Stimulated activated CD8-positive, alpha-beta memory T cell treated with anti-CD3 and anti-CD28 coated beads, Interleukin-12 subunit alpha, Interleukin-12 subunit beta, amount 100 ng/mL, for 1 hour (primary cell): ENCODE measurements at regions not wholly inside any gene's neighbourhood (a gene's known extent, or its start where the extent isn't known, plus 50 kb on each side); places are given as distances from the start of the nearest gene placed in this dataset.
"Not testable (repeated sequence)": the region's sequence is repeated elsewhere in the genome, so short reads cannot be mapped to it uniquely, and the experiment has no call there.

Source experiments
- DNase-seq: peaks from one replicate; pipeline ENCODE4 v3.0.0-alpha.2; 2020; ENCODE audit warnings: low read depth

DNA sequence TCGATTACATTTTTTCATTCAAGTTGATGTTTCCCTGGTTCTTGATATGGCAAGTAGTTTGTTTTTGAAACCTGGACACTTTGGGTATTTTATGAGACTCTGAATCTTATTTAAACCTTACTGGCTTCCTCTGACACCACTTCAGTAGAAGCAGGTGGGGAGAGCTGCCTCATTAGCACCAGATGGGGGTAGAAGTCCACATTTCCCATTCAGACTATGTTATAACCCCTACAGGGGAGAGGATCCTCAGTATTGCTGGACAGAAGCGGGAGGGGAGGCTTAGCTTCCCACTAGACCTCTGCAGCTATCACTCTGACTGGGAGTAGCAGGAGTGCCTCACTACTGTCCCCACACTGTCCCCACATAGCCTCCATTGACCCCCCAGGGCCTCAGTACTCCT is 145.3 kb upstream of the SLC35G4 start:
- no peak for DNase-seq

- DNase-seq, result no peak
These were observed 150.9 kb upstream of the SLC35G4 start for GRCh38 chr18:11458447-11458846.

GRCh38 chr18:11457853-11458252 is 151.5 kb upstream of the SLC35G4 start:
- not testable (repeated sequence) for DNase-seq

- DNase-seq, result no peak
These were observed 155.4 kb upstream of the SLC35G4 start for GRCh38 chr18:11454040-11454439.

DNA sequence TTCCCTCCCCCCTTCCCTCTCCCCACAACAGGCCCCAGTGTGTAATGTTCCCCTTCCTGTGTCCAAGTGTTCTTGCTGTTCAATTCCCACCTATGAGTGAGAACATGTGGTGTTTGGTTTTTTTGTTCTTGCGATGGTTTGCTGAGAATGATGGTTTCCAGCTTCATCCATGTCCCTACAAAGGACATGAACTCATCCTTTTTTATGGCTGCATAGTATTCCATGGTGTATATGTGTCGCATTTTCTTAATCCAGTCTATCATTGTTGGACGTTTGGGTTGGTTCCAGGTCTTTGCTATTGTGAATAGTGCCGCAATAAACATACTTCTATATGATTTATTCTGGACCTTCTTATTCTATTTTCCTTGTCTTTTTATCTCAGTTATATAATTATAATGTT is 165.2 kb upstream of the SLC35G4 start:
- DNase-seq, result not testable (repeated sequence)

DNA sequence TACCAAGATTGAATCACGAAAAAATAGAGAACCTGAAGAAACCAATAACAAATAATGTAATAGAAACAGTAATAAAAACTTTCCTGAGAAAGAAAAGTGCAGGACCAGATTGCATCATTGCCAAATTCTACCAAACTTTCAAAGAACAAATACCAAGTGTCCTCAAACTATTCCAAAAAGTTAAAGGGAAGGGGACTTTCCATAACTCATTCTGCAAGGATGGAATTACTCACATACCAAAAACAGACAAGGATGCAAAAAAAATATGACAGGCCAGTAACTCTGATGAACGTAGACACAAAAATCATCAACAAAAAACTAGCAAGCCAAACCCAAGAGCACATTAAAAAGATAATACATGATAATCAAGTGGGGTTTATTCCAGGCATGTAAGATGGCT is 172.3 kb upstream of the SLC35G4 start:
- no peak for DNase-seq

- no peak for DNase-seq
These were observed 177.0 kb upstream of the SLC35G4 start for GRCh38 chr18:11432360-11432811.

- no peak for DNase-seq
These were observed 179.5 kb upstream of the SLC35G4 start for GRCh38 chr18:11429876-11430275.

GRCh38 chr18:11425211-11425610 is 184.2 kb upstream of the SLC35G4 start:
- no peak for DNase-seq

DNA sequence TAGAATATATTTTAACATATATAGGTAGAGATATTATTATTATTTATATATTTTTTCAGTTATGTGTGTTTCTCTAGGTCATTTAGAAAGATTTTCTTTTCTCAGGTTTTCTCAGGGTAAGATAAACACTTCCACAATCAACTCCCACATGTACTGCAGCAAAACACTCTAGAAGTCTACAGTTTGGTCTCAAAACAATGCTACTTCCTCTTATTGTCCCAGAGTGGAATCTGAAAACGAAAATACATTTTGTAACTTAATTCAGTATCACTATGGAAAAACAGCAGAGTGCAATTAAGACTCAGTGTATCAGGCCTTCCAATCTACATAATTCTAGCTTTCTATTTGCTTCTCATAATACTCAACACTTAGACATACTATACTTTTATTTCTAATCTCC is 190.1 kb upstream of the SLC35G4 start:
- DNase-seq, result no peak

- no peak for DNase-seq
These were observed 196.6 kb upstream of the SLC35G4 start for GRCh38 chr18:11412811-11413210.

DNA sequence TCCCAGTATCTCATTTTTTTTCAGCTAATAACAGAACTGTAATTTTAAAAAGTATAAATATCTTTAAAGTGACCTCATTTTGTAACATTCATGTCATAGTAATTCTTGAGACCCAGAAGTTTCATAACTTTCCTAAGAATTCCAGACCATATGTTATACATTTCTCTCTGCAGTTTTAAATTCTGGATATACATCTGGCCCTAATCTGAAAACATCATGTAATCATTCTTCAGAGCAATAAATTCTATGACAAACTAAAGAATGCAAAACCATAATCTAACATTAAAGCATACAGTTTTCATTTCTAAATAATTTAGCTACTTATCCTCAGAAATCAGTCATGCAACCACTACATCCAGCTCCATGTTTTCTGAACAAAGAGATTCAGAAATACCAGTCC is 198.3 kb upstream of the SLC35G4 start:
- no peak for DNase-seq

DNA sequence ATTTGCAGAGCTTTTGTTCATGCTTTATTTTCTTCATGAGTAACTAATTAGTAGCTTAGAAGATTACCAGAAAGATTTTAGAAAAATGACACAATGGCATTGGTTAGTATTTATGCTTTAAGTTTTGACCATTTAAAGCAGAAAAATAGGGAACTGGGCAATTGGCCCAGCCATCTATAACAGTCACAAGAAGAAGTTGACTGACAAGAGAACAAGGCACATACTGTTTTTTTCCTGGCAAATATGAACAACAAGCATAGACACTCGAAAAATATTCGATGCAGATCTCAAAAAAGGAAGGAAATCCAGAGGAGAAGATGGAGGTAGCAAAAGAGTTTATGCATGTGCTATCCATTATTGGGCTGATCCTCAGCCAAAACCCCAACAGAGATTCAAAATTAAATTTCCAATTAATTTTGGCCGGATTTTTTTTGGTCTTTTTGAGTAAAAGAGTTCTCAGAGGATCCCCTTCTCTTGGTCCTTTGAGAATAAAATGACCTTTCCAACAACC is 200.8 kb upstream of the SLC35G4 start:
- DNase-seq, result no peak

DNA sequence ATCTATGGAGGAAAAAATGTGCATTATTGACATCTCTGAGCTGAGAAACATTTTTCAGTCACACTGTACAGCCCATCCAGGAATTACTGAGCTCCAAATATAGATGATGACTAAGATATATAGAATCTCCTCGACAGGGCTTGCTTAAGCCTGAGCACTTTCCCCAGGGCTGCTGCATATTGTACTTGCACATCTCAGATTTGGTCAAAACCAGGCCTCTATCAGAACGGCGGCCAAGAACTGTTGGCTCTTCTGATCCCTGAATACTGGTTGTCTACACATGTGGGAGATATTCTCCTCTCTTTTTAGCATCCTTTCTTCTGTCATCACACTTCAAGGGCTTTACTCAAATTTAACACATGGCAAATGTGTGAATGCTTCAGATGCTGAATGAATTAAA is 201.5 kb upstream of the SLC35G4 start:
- DNase-seq, result no peak

DNA sequence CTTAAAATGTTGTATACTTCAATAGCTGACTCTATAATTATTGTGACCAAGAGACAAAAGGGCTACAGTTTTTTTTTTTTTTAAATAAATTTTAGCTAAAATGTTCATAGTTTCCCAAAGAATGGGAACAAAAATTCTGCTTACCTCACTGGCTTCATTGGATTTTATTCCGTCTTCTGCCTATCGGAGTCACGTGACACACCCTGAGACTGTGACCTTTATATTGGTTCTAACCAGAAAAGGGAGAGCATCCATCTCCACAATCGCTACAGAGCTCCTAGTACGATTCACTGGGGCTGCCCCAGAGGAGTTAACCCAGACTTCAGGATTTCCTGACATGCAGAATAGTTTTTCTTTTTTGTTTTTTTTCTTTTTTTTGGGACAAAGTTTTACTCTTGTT is 203.6 kb upstream of the SLC35G4 start:
- DNase-seq, result no peak

DNA sequence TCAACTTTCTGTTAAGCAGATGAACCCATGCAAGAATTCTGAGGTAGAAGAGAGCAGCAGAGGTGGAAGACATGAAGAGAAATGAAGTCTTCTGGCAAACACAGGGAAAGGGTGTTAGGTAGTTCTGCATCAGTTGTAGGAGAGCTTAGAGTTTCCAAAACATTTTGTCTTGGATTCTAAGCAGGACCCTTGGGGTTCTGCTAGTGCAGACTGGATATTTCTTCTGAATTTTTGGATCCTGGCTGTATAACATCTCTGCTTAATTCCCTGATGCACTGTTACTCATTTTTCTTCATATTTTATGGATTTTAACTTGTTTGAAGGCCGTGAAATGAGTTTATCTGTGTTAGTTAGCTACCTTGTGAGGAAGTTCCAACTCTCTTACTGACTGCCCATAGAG is 208.7 kb upstream of the SLC35G4 start:
- no peak for DNase-seq

DNA sequence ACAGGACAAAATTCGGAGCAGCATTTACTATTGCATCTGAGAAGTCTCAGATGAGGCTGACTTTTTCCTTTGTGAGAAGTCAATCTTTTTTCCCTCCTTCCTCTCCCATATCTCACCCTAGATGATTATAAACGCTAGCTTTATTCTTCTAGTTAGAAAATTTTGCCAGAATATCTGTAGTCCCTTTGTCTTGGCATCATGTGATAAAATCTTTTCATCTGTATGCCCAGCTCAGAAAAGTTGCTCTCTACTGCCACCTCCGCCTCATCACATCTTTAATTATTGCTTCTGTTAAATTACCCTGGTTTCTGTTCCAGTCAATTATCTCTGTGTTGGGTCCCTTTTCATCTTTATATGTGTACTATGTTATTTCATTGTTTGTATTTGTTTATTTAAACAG is 210.8 kb upstream of the SLC35G4 start:
- no peak for DNase-seq

DNA sequence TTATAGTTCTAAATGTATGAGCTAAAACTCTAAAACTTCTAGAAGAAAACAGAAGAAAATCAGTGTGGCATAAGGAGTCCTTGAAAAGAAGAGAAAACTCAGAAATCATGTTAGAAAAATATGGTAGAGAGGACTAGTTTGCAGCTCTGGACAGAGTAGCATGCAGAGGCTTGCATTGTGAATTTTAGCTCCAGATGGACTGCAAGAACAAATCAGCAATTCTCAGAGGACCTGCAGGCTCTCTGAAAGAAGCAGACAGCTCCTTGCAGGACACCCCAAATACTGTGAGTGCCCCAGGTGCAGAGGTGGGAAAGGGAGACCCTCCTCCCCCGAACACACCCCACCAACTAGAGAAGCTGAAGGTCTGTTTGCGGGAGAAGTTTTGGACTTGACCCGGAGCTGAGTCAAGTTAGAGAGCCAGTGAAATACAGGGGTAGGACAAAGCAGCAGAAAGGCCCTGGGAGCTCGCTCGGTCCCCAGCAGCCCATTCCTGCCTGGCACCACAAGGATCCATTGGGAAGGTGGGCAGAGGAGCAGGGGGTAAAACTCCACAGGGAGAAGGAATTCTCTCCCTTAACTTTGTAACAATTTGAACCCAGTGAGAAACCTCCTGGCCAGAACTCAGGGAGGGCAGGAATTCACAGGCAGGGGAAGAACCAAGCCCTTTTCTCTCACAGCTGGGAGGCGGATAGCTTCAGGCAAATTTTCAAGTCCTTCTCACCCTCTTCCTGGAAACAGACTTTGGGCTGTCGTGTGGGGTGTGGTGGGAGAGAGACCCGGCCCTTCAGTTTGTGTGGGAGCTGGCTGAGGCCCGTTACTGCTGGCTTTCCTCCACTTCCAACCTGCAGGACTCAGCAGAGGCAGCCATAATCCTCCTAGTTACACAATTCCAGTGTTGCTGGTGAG is 216.2 kb upstream of the SLC35G4 start:
- DNase-seq, result no peak

DNA sequence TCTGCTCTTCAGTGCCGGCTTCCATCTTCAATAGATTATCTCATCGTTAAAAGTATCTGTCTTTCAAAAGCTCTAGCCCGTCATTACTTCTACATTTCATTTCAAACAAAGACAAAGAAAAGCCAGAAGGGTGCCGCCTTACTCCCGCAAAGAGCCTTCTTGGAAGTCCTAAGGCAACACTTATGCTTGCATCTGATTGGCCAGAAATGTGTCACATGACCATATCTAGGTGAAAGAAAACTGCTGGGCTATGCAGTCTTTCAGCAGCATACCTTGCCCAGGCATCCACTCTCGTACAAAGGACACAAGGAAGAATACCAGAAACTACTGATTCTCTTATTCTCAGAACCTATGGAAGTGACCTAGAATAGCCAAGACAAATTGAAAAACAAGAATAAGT is 217.1 kb upstream of the SLC35G4 start:
- DNase-seq, result no peak

DNA sequence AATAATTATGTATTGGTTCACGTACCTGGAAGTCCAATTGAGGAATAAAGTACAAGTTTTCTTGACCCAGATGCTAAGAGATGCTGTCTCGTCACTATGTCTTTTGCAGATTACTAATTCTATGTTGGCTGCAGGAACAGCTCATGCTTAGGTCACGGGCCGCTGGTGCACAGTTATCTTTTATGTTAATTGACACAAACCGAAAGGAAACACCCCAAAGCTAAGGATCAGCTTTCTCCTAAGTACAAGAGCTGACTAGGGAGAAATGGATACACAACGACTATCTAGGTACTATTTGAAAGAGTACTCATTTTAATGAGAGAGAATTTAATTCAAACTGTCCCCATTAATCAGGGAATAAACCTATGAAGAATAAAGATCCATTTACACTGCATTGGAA is 217.7 kb upstream of the SLC35G4 start:
- no peak for DNase-seq

DNA sequence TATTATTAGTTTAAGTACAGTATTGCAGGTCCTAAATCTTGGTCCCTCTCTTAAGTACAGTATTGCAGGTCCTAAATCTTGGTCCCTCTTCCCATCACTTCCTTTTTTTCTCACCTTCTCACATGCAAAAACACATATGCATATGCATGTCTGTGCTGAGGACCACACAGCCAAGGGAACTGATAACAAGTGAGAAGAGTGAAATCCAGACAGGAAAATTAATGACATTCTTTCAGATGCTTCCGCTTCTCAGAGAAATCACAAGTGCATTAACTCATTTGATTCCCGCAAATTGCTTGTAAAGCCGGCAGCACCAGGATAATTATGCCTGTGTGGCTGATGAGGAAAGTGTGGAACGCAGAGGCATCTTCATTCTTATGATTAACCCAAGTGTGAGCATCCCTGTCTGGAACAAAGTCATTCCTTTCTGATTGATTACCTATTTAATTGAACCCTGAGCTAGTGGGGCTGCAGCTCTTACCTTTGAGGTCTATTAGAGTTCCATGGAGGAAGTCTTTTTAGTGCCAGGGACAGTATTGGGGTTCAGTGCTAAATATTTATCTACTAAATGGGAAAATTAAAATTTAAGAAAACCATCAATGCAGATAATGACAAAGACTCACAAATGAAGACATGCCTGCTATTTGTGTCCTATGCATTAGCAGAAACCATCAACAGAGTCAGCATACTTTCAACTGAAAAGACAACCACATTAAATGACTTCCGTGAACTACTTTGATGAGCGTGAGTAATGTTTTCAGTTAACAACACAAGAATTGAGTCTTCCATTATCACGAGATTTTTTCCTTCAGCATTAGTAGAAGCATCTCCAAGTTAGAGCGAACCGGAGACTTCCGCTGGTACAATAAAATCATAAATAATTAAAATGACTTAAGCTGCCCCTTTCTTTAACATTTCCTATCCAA is 220.4 kb upstream of the SLC35G4 start:
- DNase-seq, result no peak

GRCh38 chr18:11387880-11388279 is 221.5 kb upstream of the SLC35G4 start:
- DNase-seq, result no peak

GRCh38 chr18:11383381-11383780 is 226.0 kb upstream of the SLC35G4 start:
- no peak for DNase-seq
